ENCODE measurements at regions not wholly inside any gene's neighbourhood (a gene's known extent, or its start where the extent isn't known, plus 50 kb on each side); places are given as distances from the start of the nearest gene placed in this dataset.

GRCh38 chr18:59059140-59059539 is 80.5 kb upstream of the SEC11C start:
- H3K36me3 ChIP-seq (ENCODE audit: insufficient read depth, low read length) = no peaks in the 10 kb centered on the region
- no peak overlapping the region for H3K9ac ChIP-seq (ENCODE audit: low read length)
- H3K4me2 ChIP-seq (ENCODE audit: low read length) = no peak overlapping the region
- H3K9me2 ChIP-seq (ENCODE audit: insufficient read depth, low read length) = no peaks in the 10 kb centered on the region
- no peak overlapping the region for H3K27ac ChIP-seq (ENCODE audit: low read length)
- H3K4me3 ChIP-seq (ENCODE audit: low read length) = no peak overlapping the region
- no peaks in the 10 kb centered on the region for H4K20me1 ChIP-seq (ENCODE audit: insufficient read depth)
- H3K9me3 ChIP-seq (ENCODE audit: low read length) = no peaks in the 10 kb centered on the region
- no peaks in the 10 kb centered on the region for H3F3A ChIP-seq (ENCODE audit: insufficient read depth, low read length, poor library complexity, severe bottlenecking)
- TF ChIP-seq TAF1 (IDR thresholded peaks at IDR 0.05; ENCODE audit: low read depth) (no peak), RAD21 (conservative IDR thresholded peaks at IDR 0.05) (no peak), MXI1 (conservative IDR thresholded peaks at IDR 0.05; ENCODE audit: poor library complexity, severe bottlenecking) (no peak), EZH2 (IDR thresholded peaks at IDR 0.05; ENCODE audit: borderline replicate concordance, insufficient read depth, low read length, poor library complexity, severe bottlenecking) (no peak), CTCF (IDR thresholded peaks at IDR 0.05; ENCODE audit: poor library complexity, severe bottlenecking) (no peak), SMC3 (conservative IDR thresholded peaks at IDR 0.05; ENCODE audit: poor library complexity) (no peak), POLR2AphosphoS5 (IDR thresholded peaks at IDR 0.05) (no peak), REST (IDR thresholded peaks at IDR 0.05; ENCODE audit: borderline replicate concordance) (no peak), EP300 (conservative IDR thresholded peaks at IDR 0.05; ENCODE audit: poor library complexity, severe bottlenecking) (no peak)
- H3K27me3 ChIP-seq (ENCODE audit: insufficient read depth, low read depth, low read length) = no peaks in the 10 kb centered on the region
- H3K79me2 ChIP-seq (replicated peaks; ENCODE audit: insufficient read depth, low read length) = no peaks in the 10 kb centered on the region
- H2AFZ ChIP-seq (ENCODE audit: low read depth, low read length) = no peak overlapping the region

- Histone ChIP-seq H3K27ac (ENCODE audit: low read length) (no peak overlapping the region), H4K20me1 (ENCODE audit: insufficient read depth) (no peaks in the 10 kb centered on the region), H3K9ac (ENCODE audit: low read length) (no peak overlapping the region), H3K9me3 (ENCODE audit: low read length) (no peaks in the 10 kb centered on the region), H3K79me2 (replicated peaks; ENCODE audit: insufficient read depth, low read length) (no peaks in the 10 kb centered on the region), H3K9me2 (ENCODE audit: insufficient read depth, low read length) (no peaks in the 10 kb centered on the region), H3F3A (ENCODE audit: insufficient read depth, low read length, poor library complexity, severe bottlenecking) (no peaks in the 10 kb centered on the region), H3K4me2 (ENCODE audit: low read length) (no peak overlapping the region), H3K27me3 (ENCODE audit: insufficient read depth, low read depth, low read length) (no peaks in the 10 kb centered on the region), H3K36me3 (ENCODE audit: insufficient read depth, low read length) (no peaks in the 10 kb centered on the region), H3K4me3 (ENCODE audit: low read length) (no peak overlapping the region), H2AFZ (ENCODE audit: low read depth, low read length) (no peak overlapping the region)
- TF ChIP-seq POLR2AphosphoS5 (IDR thresholded peaks at IDR 0.05) (no peak), EZH2 (IDR thresholded peaks at IDR 0.05; ENCODE audit: borderline replicate concordance, insufficient read depth, low read length, poor library complexity, severe bottlenecking) (no peak), CTCF (IDR thresholded peaks at IDR 0.05; ENCODE audit: poor library complexity, severe bottlenecking) (no peak), SMC3 (conservative IDR thresholded peaks at IDR 0.05; ENCODE audit: poor library complexity) (no peak), TAF1 (IDR thresholded peaks at IDR 0.05; ENCODE audit: low read depth) (no peak), MXI1 (conservative IDR thresholded peaks at IDR 0.05; ENCODE audit: poor library complexity, severe bottlenecking) (no peak), EP300 (conservative IDR thresholded peaks at IDR 0.05; ENCODE audit: poor library complexity, severe bottlenecking) (no peak), RAD21 (conservative IDR thresholded peaks at IDR 0.05) (no peak), REST (IDR thresholded peaks at IDR 0.05; ENCODE audit: borderline replicate concordance) (no peak)
Measured at GRCh38 chr18:59060551-59060950, 79.1 kb upstream of the SEC11C start.

Measured in neural cell (in vitro differentiated cells).